EH (cell line): ENCODE measurements at regions not wholly inside any gene's neighbourhood (a gene's known extent, or its start where the extent isn't known, plus 50 kb on each side); places are given as distances from the start of the nearest gene placed in this dataset.
A peak's percentile ranks its signal among the peaks of the same experiment; 100 is the strongest.

Experiments used
- DNase-seq: peaks from one replicate; pipeline ENCODE4 v3.0.0-alpha.2; 2015; ENCODE audit warnings: low read depth

GRCh38 chr5:158297002-158297527 is 438.1 kb upstream of the CLINT1 start:
- DNase-seq = no peak

- DNase-seq = no peak
These were observed 435.8 kb upstream of the CLINT1 start for GRCh38 chr5:158294701-158295100.

GRCh38 chr5:158292981-158293380 is 434.0 kb upstream of the CLINT1 start:
- DNase-seq = no peak

GRCh38 chr5:158289967-158290366 is 431.0 kb upstream of the CLINT1 start:
- DNase-seq = no peak

- DNase-seq = no peak
These were observed 429.3 kb upstream of the CLINT1 start for GRCh38 chr5:158288272-158288657.

GRCh38 chr5:158287643-158288271 is 428.8 kb upstream of the CLINT1 start:
- DNase-seq = peak; percentile 13

- no peak for DNase-seq
These were observed 427.9 kb upstream of the CLINT1 start for GRCh38 chr5:158286827-158287226.

- no peak for DNase-seq
These were observed 426.8 kb upstream of the CLINT1 start for GRCh38 chr5:158285698-158286097.

GRCh38 chr5:158284242-158284641 is 425.3 kb upstream of the CLINT1 start:
- no peak for DNase-seq

- no peak for DNase-seq
These were observed 424.5 kb upstream of the CLINT1 start for GRCh38 chr5:158283397-158283796.

GRCh38 chr5:158278216-158278925 is 419.4 kb upstream of the CLINT1 start:
- DNase-seq = no peak

GRCh38 chr5:158277276-158277675 is 418.3 kb upstream of the CLINT1 start:
- DNase-seq = no peak

GRCh38 chr5:158276692-158277091 is 417.7 kb upstream of the CLINT1 start:
- DNase-seq = no peak

GRCh38 chr5:158275511-158275910 is 416.6 kb upstream of the CLINT1 start:
- DNase-seq = no peak

- no peak for DNase-seq
These were observed 414.1 kb upstream of the CLINT1 start for GRCh38 chr5:158273035-158273434.

- no peak for DNase-seq
These were observed 413.5 kb upstream of the CLINT1 start for GRCh38 chr5:158272409-158272808.

- DNase-seq = no peak
These were observed 412.1 kb upstream of the CLINT1 start for GRCh38 chr5:158270996-158271554.

- no peak for DNase-seq
These were observed 409.3 kb upstream of the CLINT1 start for GRCh38 chr5:158268286-158268685.

- no peak for DNase-seq
These were observed 408.3 kb upstream of the CLINT1 start for GRCh38 chr5:158267228-158267627.

GRCh38 chr5:158265931-158266700 is 407.2 kb upstream of the CLINT1 start:
- no peak for DNase-seq

- no peak for DNase-seq
These were observed 406.4 kb upstream of the CLINT1 start for GRCh38 chr5:158265346-158265745.

- no peak for DNase-seq
These were observed 405.3 kb upstream of the CLINT1 start for GRCh38 chr5:158264264-158264663.
